ENCODE measurements at regions not wholly inside any gene's neighbourhood (a gene's known extent, or its start where the extent isn't known, plus 50 kb on each side); places are given as distances from the start of the nearest gene placed in this dataset.

DNA sequence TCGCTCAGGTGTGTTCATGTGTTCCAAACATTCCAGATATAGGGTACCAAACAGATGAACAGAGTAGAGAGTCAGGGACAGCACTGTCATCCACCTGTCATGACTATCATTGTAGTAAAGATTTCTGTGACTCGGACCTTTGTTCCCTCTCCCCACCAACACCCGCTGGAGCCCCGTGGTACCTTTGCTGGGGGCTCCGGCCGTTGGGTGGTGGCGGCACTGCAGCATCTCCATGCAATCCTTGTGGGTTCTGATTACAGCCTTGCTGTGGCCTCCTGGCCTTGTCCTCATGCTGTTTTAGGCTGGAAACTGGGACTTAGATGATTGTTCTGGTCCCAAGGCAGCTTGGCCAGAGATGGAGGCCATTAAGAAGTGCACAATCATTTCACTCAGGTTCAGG lies 247.3 kb downstream of the SKAP2 start:
- Mint-ChIP-seq H3K36me3 (peaks cover 29% of the 10 kb centered on the region), H3K27me3 (peaks cover 2% of the 10 kb centered on the region), H3K4me1 (no peaks in the 10 kb centered on the region)

More for the DNA sequence above, 247.3 kb downstream of the SKAP2 start:
- Mint-ChIP-seq H3K27ac (no peak overlapping the region), H3K4me3 (no peak overlapping the region), H3K9me3 (peaks cover 1% of the 10 kb centered on the region)
- no peak for DNase-seq (ENCODE audit: low spot score in 2 of 2)
- no peak for ATAC-seq (ENCODE audit: low read depth)

Data from memory B cell (primary cell).